Breast epithelium (tissue), 3 donors: ENCODE measurements at regions not wholly inside any gene's neighbourhood (a gene's known extent, or its start where the extent isn't known, plus 50 kb on each side); places are given as distances from the start of the nearest gene placed in this dataset.
"Not testable (repeated sequence)": the region's sequence is repeated elsewhere in the genome, so short reads cannot be mapped to it uniquely, and the experiment has no call there.

Experiments
- CTCF ChIP-seq, 3 donors: fragments of 450-650 bp; IDR thresholded peaks; one replicate each; pipeline ENCODE4 v1.5.1; 2016 to 2017; ENCODE audit warnings: antibody characterized with exemption in 3 of 3, mild to moderate bottlenecking in 3 of 3, moderate library complexity in 3 of 3
- POLR2AphosphoS5 ChIP-seq, 3 donors: sonication (generic); formaldehyde crosslinking; IDR thresholded peaks; one replicate each; pipeline ENCODE4 v1.6.1; 2017; ENCODE audit warnings: antibody characterized with exemption in 3 of 3

GRCh38 chr1:10951298-10951697 is 61.2 kb upstream of the TARDBP start:
- TF ChIP-seq CTCF, POLR2AphosphoS5 (IDR thresholded peaks at IDR 0.05): not testable (repeated sequence)
